Neuronal stem cell (in vitro differentiated cells): ENCODE measurements at regions not wholly inside any gene's neighbourhood (a gene's known extent, or its start where the extent isn't known, plus 50 kb on each side); places are given as distances from the start of the nearest gene placed in this dataset.

Experiments used
- DNase-seq: peaks from one replicate; pipeline ENCODE4 v3.0.0-alpha.2; 2013; ENCODE audit warnings: low spot score
- H2AFZ ChIP-seq: one replicate; pipeline ENCODE4 v1.6.1; 2013; ENCODE audit warnings: mild to moderate bottlenecking, low read length, inconsistent platforms
- H2AK5ac ChIP-seq: 2 replicates; pipeline ENCODE4 v1.6.1; 2013; ENCODE audit warnings: low read depth, mild to moderate bottlenecking, inconsistent platforms, low read length, moderate library complexity, mixed read lengths
- H2BK120ac ChIP-seq: 2 replicates; pipeline ENCODE4 v1.6.1; 2013; ENCODE audit warnings: low read depth, mild to moderate bottlenecking, inconsistent platforms, low read length, moderate library complexity, mixed read lengths
- H2BK12ac ChIP-seq: one replicate; pipeline ENCODE4 v1.6.1; 2013; ENCODE audit warnings: low read length, inconsistent platforms
- H2BK15ac ChIP-seq: 2 replicates; pipeline ENCODE4 v1.6.1; 2013; ENCODE audit warnings: mild to moderate bottlenecking, low read length, inconsistent platforms, mixed read lengths
- H2BK5ac ChIP-seq: one replicate; pipeline ENCODE4 v1.6.1; 2013; ENCODE audit warnings: inconsistent platforms, mild to moderate bottlenecking, low read length, moderate library complexity
- H3K14ac ChIP-seq: one replicate; pipeline ENCODE4 v1.6.1; 2013; ENCODE audit warnings: low read length, inconsistent platforms
- H3K18ac ChIP-seq: 2 replicates; pipeline ENCODE4 v1.6.1; 2013; ENCODE audit warnings: low read length, inconsistent platforms
- H3K23ac ChIP-seq: 2 replicates; pipeline ENCODE4 v1.6.1; 2013; ENCODE audit warnings: low read depth, mild to moderate bottlenecking, mixed read lengths, low read length, inconsistent platforms; ENCODE audit not compliant: poor library complexity
- H3K27ac ChIP-seq: replicated peaks from 3 replicates; pipeline ENCODE4 v1.5.1; 2013; ENCODE audit warnings: low read length, inconsistent platforms
- H3K27me3 ChIP-seq, 3 experiments: 2 replicates each; pipeline ENCODE4 v1.6.1; 2013; ENCODE audit warnings: low read length in 3 of 3, mild to moderate bottlenecking in 2 of 3, inconsistent platforms in 1 of 3, low read depth in 1 of 3, mixed read lengths in 1 of 3, moderate library complexity in 1 of 3; ENCODE audit not compliant: control insufficient read depth in 3 of 3, insufficient read depth in 3 of 3
- H3K36me3 ChIP-seq, 2 donors: replicated peaks in 1 of 2; 2 replicates each; pipeline ENCODE4 v1.6.1; 2013; ENCODE audit warnings: low read length in 2 of 2; ENCODE audit not compliant: control insufficient read depth in 2 of 2, insufficient read depth in 2 of 2
- H3K4ac ChIP-seq: 2 replicates; pipeline ENCODE4 v1.6.1; 2013; ENCODE audit warnings: inconsistent platforms, mild to moderate bottlenecking, low read length, moderate library complexity
- H3K4me1 ChIP-seq, 2 donors: 1 replicate in 1 of 2; 2 replicates in 1 of 2; pipeline ENCODE4 v1.6.1; 2013; ENCODE audit warnings: low read length in 2 of 2, low read depth in 1 of 2; ENCODE audit not compliant: control insufficient read depth in 2 of 2, insufficient read depth in 1 of 2
- H3K4me2 ChIP-seq: one replicate; pipeline ENCODE4 v1.6.1; 2013; ENCODE audit warnings: mild to moderate bottlenecking, low read length, inconsistent platforms; ENCODE audit not compliant: insufficient read depth, poor library complexity, severe bottlenecking
- H3K4me3 ChIP-seq, 2 donors: 2 replicates each; pipeline ENCODE4 v1.5.1; 2013; ENCODE audit warnings: low read length in 2 of 2, mild to moderate bottlenecking in 2 of 2, inconsistent platforms in 1 of 2, moderate library complexity in 1 of 2
- H3K79me1 ChIP-seq: one replicate; pipeline ENCODE4 v1.6.1; 2013; ENCODE audit warnings: low read depth, mild to moderate bottlenecking, inconsistent platforms, low read length, moderate library complexity
- H3K9ac ChIP-seq: one replicate; pipeline ENCODE4 v1.6.1; 2013; ENCODE audit warnings: mild to moderate bottlenecking, low read depth, low read length, inconsistent platforms; ENCODE audit not compliant: poor library complexity
- H3K9me3 ChIP-seq, 2 donors: replicated peaks in 1 of 2; 2 replicates each; pipeline versions ENCODE3 to v1.6.1; 2013; ENCODE audit warnings: low read length in 2 of 2, mild to moderate bottlenecking in 2 of 2, inconsistent platforms in 1 of 2, low read depth in 1 of 2, mixed read lengths in 1 of 2, moderate library complexity in 1 of 2; ENCODE audit not compliant: control insufficient read depth in 2 of 2, insufficient read depth in 1 of 2
- H4K8ac ChIP-seq: one replicate; pipeline ENCODE4 v1.6.1; 2013; ENCODE audit warnings: low read depth, mild to moderate bottlenecking, inconsistent platforms, low read length, moderate library complexity
- H4K91ac ChIP-seq: one replicate; pipeline ENCODE4 v1.6.1; 2013; ENCODE audit warnings: low read length, low read depth, mild to moderate bottlenecking, inconsistent platforms; ENCODE audit not compliant: poor library complexity
- WGBS, 2 donors: extraction: QIAGEN DNeasy Blood & Tissue Kit; methylation state at CpG; one replicate each; pipeline ENCODE4 v1.1.7; 2013; ENCODE audit warnings: missing lambda C conversion rate in 2 of 2, mixed read lengths in 1 of 2; ENCODE audit not compliant: insufficient read length in 2 of 2, insufficient replicate concordance in 1 of 2; ENCODE audit errors: extremely low coverage in 2 of 2; 5-methylcytosine and 5-hydroxymethylcytosine counted together

DNA sequence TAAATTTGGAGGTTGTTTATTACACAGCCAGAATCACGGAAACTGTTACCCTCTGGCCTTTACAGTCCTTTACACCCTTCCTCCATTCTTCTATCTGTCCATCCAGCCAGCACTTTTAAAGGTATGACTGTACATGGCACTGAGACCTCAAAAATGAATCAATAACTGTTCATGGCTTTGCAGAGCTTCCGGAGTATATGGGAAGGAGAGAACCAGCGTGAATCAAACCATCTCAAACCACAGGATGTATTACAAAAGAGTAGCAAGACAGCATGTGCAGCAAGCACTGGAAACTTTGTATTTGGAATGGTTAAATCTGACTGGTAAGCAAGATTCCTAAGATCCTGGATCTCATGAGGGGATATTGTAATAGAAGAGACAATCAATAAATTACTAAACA, 228.5 kb upstream of the CASK start:
- no CpG with 5 or more reads among the region's 3 CpGs for WGBS, 2 donors
- no peak overlapping the region for H2AFZ ChIP-seq
- H3K4me3 ChIP-seq: no peak overlapping the region
- no peak overlapping the region for H3K27ac ChIP-seq
- H2BK15ac ChIP-seq: no peak overlapping the region
- no peak overlapping the region for H2BK12ac ChIP-seq
- no peak overlapping the region for H3K23ac ChIP-seq
- H3K14ac ChIP-seq: no peak overlapping the region
- H3K79me1 ChIP-seq: no peaks in the 10 kb centered on the region
- H3K27me3 ChIP-seq: no peaks in the 10 kb centered on the region
- H2AK5ac ChIP-seq: no peak overlapping the region
- H2BK120ac ChIP-seq: no peak overlapping the region
- no peak overlapping the region for H4K8ac ChIP-seq
- H3K4me1 ChIP-seq: no peaks in the 10 kb centered on the region
- no peak overlapping the region for H4K91ac ChIP-seq
- no peak overlapping the region for H3K4me2 ChIP-seq
- H2BK5ac ChIP-seq: no peak overlapping the region
- no peak overlapping the region for H3K9ac ChIP-seq
- no peak for DNase-seq
- H3K4ac ChIP-seq: no peak overlapping the region
- H3K18ac ChIP-seq: no peak overlapping the region
- no peaks in the 10 kb centered on the region for H3K9me3 ChIP-seq
- H3K36me3 ChIP-seq: no peaks in the 10 kb centered on the region

DNA sequence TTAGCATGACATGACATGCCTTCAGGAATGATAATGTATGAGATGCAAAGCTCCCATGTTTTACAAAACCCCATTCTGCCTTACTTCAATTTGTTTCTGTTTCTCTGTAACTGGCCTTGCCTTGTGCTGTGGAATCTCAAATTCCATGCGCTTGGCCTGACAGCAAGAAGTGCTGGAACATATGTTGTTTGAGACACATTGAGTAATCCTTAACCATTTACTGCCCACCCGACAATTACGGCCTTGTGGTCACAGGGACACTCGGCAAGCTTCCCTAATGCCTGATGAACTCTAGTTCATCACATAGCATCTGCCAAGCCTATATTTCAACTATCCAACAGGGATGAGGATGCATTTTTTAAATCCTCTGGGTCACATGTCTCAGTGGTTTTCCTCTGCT, 226.4 kb upstream of the CASK start:
- Histone ChIP-seq H4K91ac (no peak overlapping the region), H2BK15ac (no peak overlapping the region), H2BK5ac (no peak overlapping the region), H2BK120ac (no peak overlapping the region), H3K4me3 (no peak overlapping the region), H3K4me1 (no peaks in the 10 kb centered on the region), H3K9ac (no peak overlapping the region), H3K18ac (no peak overlapping the region), H3K9me3 (no peaks in the 10 kb centered on the region), H3K14ac (no peak overlapping the region), H3K79me1 (no peaks in the 10 kb centered on the region), H3K4ac (no peak overlapping the region), H3K23ac (no peak overlapping the region), H3K27ac (no peak overlapping the region), H2AK5ac (no peak overlapping the region), H2BK12ac (no peak overlapping the region), H2AFZ (no peak overlapping the region), H4K8ac (no peak overlapping the region), H3K4me2 (no peak overlapping the region), H3K27me3 (no peaks in the 10 kb centered on the region), H3K36me3 (no peaks in the 10 kb centered on the region)
- no peak for DNase-seq
- WGBS, 2 donors: no CpG with 5 or more reads among the region's 4 CpGs

DNA sequence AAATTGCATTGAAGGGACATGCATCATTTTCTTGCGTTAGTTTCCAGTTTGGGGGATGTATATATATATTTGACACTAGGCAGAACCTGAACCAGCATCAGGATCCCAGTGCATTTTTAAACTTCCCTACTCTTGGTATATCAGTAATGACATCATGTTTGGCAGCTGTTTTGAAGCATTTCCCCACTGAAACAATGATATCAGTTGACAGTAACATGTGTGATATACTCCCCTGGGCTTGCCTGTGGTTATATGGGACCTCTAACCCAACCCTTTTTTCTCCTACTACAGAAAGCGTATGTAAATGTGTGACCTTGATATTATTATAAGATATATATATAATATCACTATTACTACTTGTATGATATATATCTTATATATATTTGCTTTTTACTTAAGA, 225.9 kb upstream of the CASK start:
- H3K9ac ChIP-seq: no peak overlapping the region
- no peaks in the 10 kb centered on the region for H3K9me3 ChIP-seq
- H4K8ac ChIP-seq: no peak overlapping the region
- no peak overlapping the region for H3K18ac ChIP-seq
- H3K4ac ChIP-seq: no peak overlapping the region
- no peaks in the 10 kb centered on the region for H3K27me3 ChIP-seq
- no peaks in the 10 kb centered on the region for H3K36me3 ChIP-seq
- H2BK12ac ChIP-seq: no peak overlapping the region
- no peak overlapping the region for H3K14ac ChIP-seq
- no peak overlapping the region for H3K23ac ChIP-seq
- H2AFZ ChIP-seq: no peak overlapping the region
- DNase-seq: no peak
- no peak overlapping the region for H2BK15ac ChIP-seq
- H3K27ac ChIP-seq: no peak overlapping the region
- H3K4me3 ChIP-seq: no peak overlapping the region
- WGBS, 2 donors: no CpG with 5 or more reads among the region's 2 CpGs
- H3K4me1 ChIP-seq: no peaks in the 10 kb centered on the region
- no peak overlapping the region for H2BK5ac ChIP-seq
- H3K4me2 ChIP-seq: no peak overlapping the region
- no peak overlapping the region for H4K91ac ChIP-seq
- H2AK5ac ChIP-seq: no peak overlapping the region
- H2BK120ac ChIP-seq: no peak overlapping the region
- H3K79me1 ChIP-seq: no peaks in the 10 kb centered on the region

DNA sequence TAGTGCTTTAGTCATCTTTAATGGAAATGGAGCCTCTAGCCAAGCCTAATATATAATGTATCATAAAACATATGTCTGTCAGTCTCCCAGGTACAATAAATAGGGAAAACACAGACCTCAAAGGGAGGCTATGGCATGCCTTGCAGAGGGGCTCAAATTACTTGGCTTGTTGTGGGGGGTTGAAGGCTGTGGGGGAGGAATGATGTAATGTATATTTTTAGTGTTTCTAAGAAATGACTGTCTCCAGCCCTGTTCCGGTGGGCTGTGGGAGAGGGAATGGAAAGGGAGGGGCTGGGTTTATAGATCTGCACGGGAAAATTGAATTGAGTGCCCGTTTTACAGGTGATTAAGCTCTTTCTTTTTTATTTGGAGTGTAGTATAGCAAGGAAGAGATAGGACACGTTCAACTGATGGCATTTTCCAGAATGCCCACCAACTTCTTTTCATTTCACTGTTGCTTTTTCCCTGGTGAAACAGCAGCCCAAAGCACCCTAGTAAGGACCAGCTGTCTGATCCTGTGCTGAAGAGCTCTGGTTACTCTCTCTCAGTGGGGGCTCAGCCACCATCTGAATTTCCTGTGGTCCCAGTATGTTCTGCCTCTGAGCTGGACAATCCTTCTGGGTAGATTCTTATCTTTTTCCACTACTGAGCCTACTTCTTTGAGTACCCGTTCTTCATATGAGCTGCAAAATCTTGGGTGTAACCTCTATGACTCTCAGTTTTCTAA, 220.7 kb upstream of the CASK start:
- H3K27ac ChIP-seq: no peak overlapping the region
- no peak overlapping the region for H3K14ac ChIP-seq
- H3K79me1 ChIP-seq: no peaks in the 10 kb centered on the region
- no peak overlapping the region for H3K4ac ChIP-seq
- H3K4me1 ChIP-seq: no peaks in the 10 kb centered on the region
- no peak overlapping the region for H2BK15ac ChIP-seq
- no peaks in the 10 kb centered on the region for H3K9me3 ChIP-seq
- no peak overlapping the region for H3K18ac ChIP-seq
- H2AK5ac ChIP-seq: no peak overlapping the region
- H4K91ac ChIP-seq: no peak overlapping the region
- no peak overlapping the region for H3K4me2 ChIP-seq
- no CpG with 5 or more reads among the region's 5 CpGs for WGBS, 2 donors
- H2BK5ac ChIP-seq: no peak overlapping the region
- no peak overlapping the region for H3K9ac ChIP-seq
- no peak overlapping the region for H4K8ac ChIP-seq
- H2BK12ac ChIP-seq: no peak overlapping the region
- no peak overlapping the region for H3K4me3 ChIP-seq
- no peak overlapping the region for H3K23ac ChIP-seq
- H3K27me3 ChIP-seq: no peaks in the 10 kb centered on the region
- H3K36me3 ChIP-seq: no peaks in the 10 kb centered on the region
- no peak for DNase-seq
- H2AFZ ChIP-seq: no peak overlapping the region
- H2BK120ac ChIP-seq: no peak overlapping the region
